ENCODE measurements at regions not wholly inside any gene's neighbourhood (a gene's known extent, or its start where the extent isn't known, plus 50 kb on each side); places are given as distances from the start of the nearest gene placed in this dataset.

- Histone ChIP-seq H3K9me3 (ENCODE audit: control insufficient read depth in 3 of 3, low read length in 3 of 3) (peaks cover 0 to 7% (median 0%) of the 10 kb centered on the region in 3 donors), H3K4me1 (ENCODE audit: control insufficient read depth in 3 of 3, insufficient read depth in 3 of 3, low read length in 3 of 3) (no peaks in the 10 kb centered on the region), H3K9ac (ENCODE audit: low read depth in 1 of 3, low read length in 3 of 3) (no peak overlapping the region), H3K27me3 (ENCODE audit: control insufficient read depth in 3 of 3, insufficient read depth in 3 of 3, low read length in 3 of 3) (no peaks in the 10 kb centered on the region), H3K27ac (ENCODE audit: low read depth, low read length) (no peak overlapping the region), H3K36me3 (ENCODE audit: control insufficient read depth in 3 of 3, insufficient read depth in 3 of 3, low read length in 3 of 3) (no peaks in the 10 kb centered on the region), H3K4me3 (ENCODE audit: low read length in 3 of 3) (no peak overlapping the region)
Measured at GRCh38 chr10:124259139-124259825, 159.4 kb downstream of the OAT start.

GRCh38 chr10:124257781-124258180 is 160.9 kb downstream of the OAT start:
- H3K9me3 ChIP-seq (ENCODE audit: control insufficient read depth in 3 of 3, low read length in 3 of 3), result peaks cover 0 to 7% (median 0%) of the 10 kb centered on the region in 3 donors

GRCh38 chr10:124256151-124256550 is 162.6 kb downstream of the OAT start:
- Histone ChIP-seq H3K4me1 (ENCODE audit: control insufficient read depth in 3 of 3, insufficient read depth in 3 of 3, low read length in 3 of 3) (peaks cover 0 to 3% (median 0%) of the 10 kb centered on the region in 3 donors), H3K9ac (ENCODE audit: low read depth in 1 of 3, low read length in 3 of 3) (no peak overlapping the region), H3K4me3 (ENCODE audit: low read length in 3 of 3) (no peak overlapping the region), H3K27me3 (ENCODE audit: control insufficient read depth in 3 of 3, insufficient read depth in 3 of 3, low read length in 3 of 3) (no peaks in the 10 kb centered on the region), H3K9me3 (ENCODE audit: control insufficient read depth in 3 of 3, low read length in 3 of 3) (peaks cover 0 to 7% (median 0%) of the 10 kb centered on the region in 3 donors), H3K36me3 (ENCODE audit: control insufficient read depth in 3 of 3, insufficient read depth in 3 of 3, low read length in 3 of 3) (no peaks in the 10 kb centered on the region), H3K27ac (ENCODE audit: low read depth, low read length) (no peak overlapping the region)

More at GRCh38 chr10:124257781-124258180, 160.9 kb downstream of the OAT start:
- no peak overlapping the region for H3K9ac ChIP-seq (ENCODE audit: low read depth in 1 of 3, low read length in 3 of 3)
- H3K4me1 ChIP-seq (ENCODE audit: control insufficient read depth in 3 of 3, insufficient read depth in 3 of 3, low read length in 3 of 3), result no peaks in the 10 kb centered on the region
- H3K27me3 ChIP-seq (ENCODE audit: control insufficient read depth in 3 of 3, insufficient read depth in 3 of 3, low read length in 3 of 3), result no peaks in the 10 kb centered on the region
- no peak overlapping the region for H3K27ac ChIP-seq (ENCODE audit: low read depth, low read length)
- no peak overlapping the region for H3K4me3 ChIP-seq (ENCODE audit: low read length in 3 of 3)
- H3K36me3 ChIP-seq (ENCODE audit: control insufficient read depth in 3 of 3, insufficient read depth in 3 of 3, low read length in 3 of 3), result no peaks in the 10 kb centered on the region

GRCh38 chr10:124255556-124255955 is 162.2 kb upstream of the CHST15 start:
- peaks cover 0 to 7% (median 0%) of the 10 kb centered on the region in 3 donors for H3K9me3 ChIP-seq (ENCODE audit: control insufficient read depth in 3 of 3, low read length in 3 of 3)
- H3K27me3 ChIP-seq (ENCODE audit: control insufficient read depth in 3 of 3, insufficient read depth in 3 of 3, low read length in 3 of 3), result no peaks in the 10 kb centered on the region
- H3K9ac ChIP-seq (ENCODE audit: low read depth in 1 of 3, low read length in 3 of 3), result no peak overlapping the region
- H3K4me3 ChIP-seq (ENCODE audit: low read length in 3 of 3), result no peak overlapping the region
- peaks cover 0 to 3% (median 3%) of the 10 kb centered on the region in 3 donors for H3K4me1 ChIP-seq (ENCODE audit: control insufficient read depth in 3 of 3, insufficient read depth in 3 of 3, low read length in 3 of 3)
- no peaks in the 10 kb centered on the region for H3K36me3 ChIP-seq (ENCODE audit: control insufficient read depth in 3 of 3, insufficient read depth in 3 of 3, low read length in 3 of 3)
- H3K27ac ChIP-seq (ENCODE audit: low read depth, low read length), result no peak overlapping the region

GRCh38 chr10:124254490-124254889 is 161.1 kb upstream of the CHST15 start:
- Histone ChIP-seq H3K9me3 (ENCODE audit: control insufficient read depth in 3 of 3, low read length in 3 of 3) (peaks cover 0 to 7% (median 0%) of the 10 kb centered on the region in 3 donors), H3K27me3 (ENCODE audit: control insufficient read depth in 3 of 3, insufficient read depth in 3 of 3, low read length in 3 of 3) (no peaks in the 10 kb centered on the region), H3K27ac (ENCODE audit: low read depth, low read length) (no peak overlapping the region), H3K9ac (ENCODE audit: low read depth in 1 of 3, low read length in 3 of 3) (no peak overlapping the region), H3K36me3 (ENCODE audit: control insufficient read depth in 3 of 3, insufficient read depth in 3 of 3, low read length in 3 of 3) (no peaks in the 10 kb centered on the region), H3K4me3 (ENCODE audit: low read length in 3 of 3) (no peak overlapping the region), H3K4me1 (ENCODE audit: control insufficient read depth in 3 of 3, insufficient read depth in 3 of 3, low read length in 3 of 3) (peaks cover 2 to 9% (median 3%) of the 10 kb centered on the region in 3 donors)

- no peaks in the 10 kb centered on the region for H3K27me3 ChIP-seq (ENCODE audit: control insufficient read depth in 3 of 3, insufficient read depth in 3 of 3, low read length in 3 of 3)
- peaks cover 2 to 9% (median 3%) of the 10 kb centered on the region in 3 donors for H3K4me1 ChIP-seq (ENCODE audit: control insufficient read depth in 3 of 3, insufficient read depth in 3 of 3, low read length in 3 of 3)
- H3K4me3 ChIP-seq (ENCODE audit: low read length in 3 of 3), result no peak overlapping the region
- no peaks in the 10 kb centered on the region for H3K36me3 ChIP-seq (ENCODE audit: control insufficient read depth in 3 of 3, insufficient read depth in 3 of 3, low read length in 3 of 3)
- H3K27ac ChIP-seq (ENCODE audit: low read depth, low read length), result no peak overlapping the region
- no peaks in the 10 kb centered on the region for H3K9me3 ChIP-seq (ENCODE audit: control insufficient read depth in 3 of 3, low read length in 3 of 3)
- H3K9ac ChIP-seq (ENCODE audit: low read depth in 1 of 3, low read length in 3 of 3), result no peak overlapping the region
Measured at GRCh38 chr10:124253006-124253405, 159.6 kb upstream of the CHST15 start.

- H3K27ac ChIP-seq (ENCODE audit: low read depth, low read length), result no peak overlapping the region
- no peaks in the 10 kb centered on the region for H3K27me3 ChIP-seq (ENCODE audit: control insufficient read depth in 3 of 3, insufficient read depth in 3 of 3, low read length in 3 of 3)
- no peak overlapping the region for H3K4me3 ChIP-seq (ENCODE audit: low read length in 3 of 3)
- H3K36me3 ChIP-seq (ENCODE audit: control insufficient read depth in 3 of 3, insufficient read depth in 3 of 3, low read length in 3 of 3), result no peaks in the 10 kb centered on the region
- no peak overlapping the region for H3K9ac ChIP-seq (ENCODE audit: low read depth in 1 of 3, low read length in 3 of 3)
- H3K4me1 ChIP-seq (ENCODE audit: control insufficient read depth in 3 of 3, insufficient read depth in 3 of 3, low read length in 3 of 3), result peaks cover 2 to 9% (median 3%) of the 10 kb centered on the region in 3 donors
- peaks cover 0 to 4% (median 0%) of the 10 kb centered on the region in 3 donors for H3K9me3 ChIP-seq (ENCODE audit: control insufficient read depth in 3 of 3, low read length in 3 of 3)
Measured at GRCh38 chr10:124252097-124252715, 158.8 kb upstream of the CHST15 start.

GRCh38 chr10:124251317-124252065 is 158.1 kb upstream of the CHST15 start:
- no peak overlapping the region for H3K9ac ChIP-seq (ENCODE audit: low read depth in 1 of 3, low read length in 3 of 3)

GRCh38 chr10:124250506-124250905 is 157.1 kb upstream of the CHST15 start:
- Histone ChIP-seq H3K9ac (ENCODE audit: low read depth in 1 of 3, low read length in 3 of 3) (no peak overlapping the region), H3K4me1 (ENCODE audit: control insufficient read depth in 3 of 3, insufficient read depth in 3 of 3, low read length in 3 of 3) (peaks cover 2 to 9% (median 3%) of the 10 kb centered on the region in 3 donors), H3K9me3 (ENCODE audit: control insufficient read depth in 3 of 3, low read length in 3 of 3) (peaks cover 0 to 4% (median 0%) of the 10 kb centered on the region in 3 donors), H3K4me3 (ENCODE audit: low read length in 3 of 3) (no peak overlapping the region), H3K36me3 (ENCODE audit: control insufficient read depth in 3 of 3, insufficient read depth in 3 of 3, low read length in 3 of 3) (no peaks in the 10 kb centered on the region), H3K27me3 (ENCODE audit: control insufficient read depth in 3 of 3, insufficient read depth in 3 of 3, low read length in 3 of 3) (no peaks in the 10 kb centered on the region), H3K27ac (ENCODE audit: low read depth, low read length) (no peak overlapping the region)

More at GRCh38 chr10:124251317-124252065, 158.1 kb upstream of the CHST15 start:
- no peaks in the 10 kb centered on the region for H3K36me3 ChIP-seq (ENCODE audit: control insufficient read depth in 3 of 3, insufficient read depth in 3 of 3, low read length in 3 of 3)
- no peaks in the 10 kb centered on the region for H3K27me3 ChIP-seq (ENCODE audit: control insufficient read depth in 3 of 3, insufficient read depth in 3 of 3, low read length in 3 of 3)
- peaks cover 2 to 9% (median 3%) of the 10 kb centered on the region in 3 donors for H3K4me1 ChIP-seq (ENCODE audit: control insufficient read depth in 3 of 3, insufficient read depth in 3 of 3, low read length in 3 of 3)
- H3K27ac ChIP-seq (ENCODE audit: low read depth, low read length), result no peak overlapping the region
- H3K9me3 ChIP-seq (ENCODE audit: control insufficient read depth in 3 of 3, low read length in 3 of 3), result peaks cover 0 to 4% (median 0%) of the 10 kb centered on the region in 3 donors
- H3K4me3 ChIP-seq (ENCODE audit: low read length in 3 of 3), result no peak overlapping the region
